HG02623 (cell line): ENCODE measurements at regions not wholly inside any gene's neighbourhood (a gene's known extent, or its start where the extent isn't known, plus 50 kb on each side); places are given as distances from the start of the nearest gene placed in this dataset.
"Not testable (repeated sequence)": the region's sequence is repeated elsewhere in the genome, so short reads cannot be mapped to it uniquely, and the experiment has no call there.

Experiments
- ATAC-seq: cut with Tn5 transposase; IDR thresholded peaks from one replicate; pipeline ENCODE4 v1.9.1; 2021; ENCODE audit warnings: moderate library complexity; ENCODE audit not compliant: unreplicated experiment

- no peak for ATAC-seq
Observed at GRCh38 chr6:81373414-81373813, 379.1 kb downstream of the TENT5A start.

- no peak for ATAC-seq
Observed at GRCh38 chr6:81371930-81372329, 380.6 kb downstream of the TENT5A start.

GRCh38 chr6:81366972-81367371 is 385.5 kb downstream of the TENT5A start:
- no peak for ATAC-seq

- no peak for ATAC-seq
Observed at GRCh38 chr6:81362246-81362645, 390.2 kb downstream of the TENT5A start.

- ATAC-seq, result no peak
Observed at GRCh38 chr6:81353262-81353661, 399.2 kb downstream of the TENT5A start.

- ATAC-seq, result not testable (repeated sequence)
Observed at GRCh38 chr6:81344026-81344425, 408.5 kb downstream of the TENT5A start.

- ATAC-seq, result no peak
Observed at GRCh38 chr6:81340946-81341345, 411.5 kb downstream of the TENT5A start.

GRCh38 chr6:81331526-81331925 is 421.0 kb downstream of the TENT5A start:
- ATAC-seq, result no peak

- no peak for ATAC-seq
Observed at GRCh38 chr6:81328700-81329099, 423.8 kb downstream of the TENT5A start.

- ATAC-seq, result no peak
Observed at GRCh38 chr6:81326881-81327561, 425.5 kb downstream of the TENT5A start.

GRCh38 chr6:81309811-81310210 is 442.7 kb downstream of the TENT5A start:
- no peak for ATAC-seq

GRCh38 chr6:81308577-81309279 is 443.8 kb downstream of the TENT5A start:
- ATAC-seq, result no peak

GRCh38 chr6:81307651-81308214 is 444.7 kb downstream of the TENT5A start:
- ATAC-seq, result no peak

GRCh38 chr6:81304466-81304865 is 448.0 kb downstream of the TENT5A start:
- ATAC-seq, result no peak

GRCh38 chr6:81300961-81301360 is 451.5 kb downstream of the TENT5A start:
- no peak for ATAC-seq

GRCh38 chr6:81298751-81299150 is 453.7 kb downstream of the TENT5A start:
- no peak for ATAC-seq

- ATAC-seq, result no peak
Observed at GRCh38 chr6:81295310-81295709, 457.2 kb downstream of the TENT5A start.

GRCh38 chr6:81293896-81294295 is 458.6 kb downstream of the TENT5A start:
- ATAC-seq, result no peak

GRCh38 chr6:81289229-81289628 is 463.3 kb downstream of the TENT5A start:
- no peak for ATAC-seq

- no peak for ATAC-seq
Observed at GRCh38 chr6:81265106-81265505, 487.4 kb downstream of the TENT5A start.

GRCh38 chr6:81263531-81264168 is 488.8 kb downstream of the TENT5A start:
- no peak for ATAC-seq

- ATAC-seq, result no peak
Observed at GRCh38 chr6:81262656-81263055, 489.8 kb downstream of the TENT5A start.
